ENCODE measurements at regions not wholly inside any gene's neighbourhood (a gene's known extent, or its start where the extent isn't known, plus 50 kb on each side); places are given as distances from the start of the nearest gene placed in this dataset.

- no peak overlapping the region for H3K4me3 ChIP-seq
- TF ChIP-seq POLR2A (IDR thresholded peaks at IDR 0.05), result no peak
- TF ChIP-seq, protein P1, sequence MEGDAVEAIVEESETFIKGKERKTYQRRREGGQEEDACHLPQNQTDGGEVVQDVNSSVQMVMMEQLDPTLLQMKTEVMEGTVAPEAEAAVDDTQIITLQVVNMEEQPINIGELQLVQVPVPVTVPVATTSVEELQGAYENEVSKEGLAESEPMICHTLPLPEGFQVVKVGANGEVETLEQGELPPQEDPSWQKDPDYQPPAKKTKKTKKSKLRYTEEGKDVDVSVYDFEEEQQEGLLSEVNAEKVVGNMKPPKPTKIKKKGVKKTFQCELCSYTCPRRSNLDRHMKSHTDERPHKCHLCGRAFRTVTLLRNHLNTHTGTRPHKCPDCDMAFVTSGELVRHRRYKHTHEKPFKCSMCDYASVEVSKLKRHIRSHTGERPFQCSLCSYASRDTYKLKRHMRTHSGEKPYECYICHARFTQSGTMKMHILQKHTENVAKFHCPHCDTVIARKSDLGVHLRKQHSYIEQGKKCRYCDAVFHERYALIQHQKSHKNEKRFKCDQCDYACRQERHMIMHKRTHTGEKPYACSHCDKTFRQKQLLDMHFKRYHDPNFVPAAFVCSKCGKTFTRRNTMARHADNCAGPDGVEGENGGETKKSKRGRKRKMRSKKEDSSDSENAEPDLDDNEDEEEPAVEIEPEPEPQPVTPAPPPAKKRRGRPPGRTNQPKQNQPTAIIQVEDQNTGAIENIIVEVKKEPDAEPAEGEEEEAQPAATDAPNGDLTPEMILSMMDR (IDR thresholded peaks at IDR 0.05), result no peak
- TF ChIP-seq EP300 (IDR thresholded peaks at IDR 0.05), result no peak
Measured at GRCh38 chr2:153739394-153739793, 132.3 kb upstream of the GALNT13 start.

GRCh38 chr2:153761936-153762335, 109.8 kb upstream of the GALNT13 start:
- H3K27me3 ChIP-seq, result no peaks in the 10 kb centered on the region
- no peaks in the 10 kb centered on the region for H3K36me3 ChIP-seq
- WGBS, 2 donors, result 48 to 54% methylated on average over 1 of the region's 1 CpG
- no peaks in the 10 kb centered on the region for H3K4me1 ChIP-seq
- peaks cover 0 to 34% (median 2%) of the 10 kb centered on the region in 4 donors for H3K9me3 ChIP-seq
- TF ChIP-seq POLR2A (IDR thresholded peaks at IDR 0.05) (no peak), EP300 (IDR thresholded peaks at IDR 0.05) (no peak)
- TF ChIP-seq, protein P1 (IDR thresholded peaks at IDR 0.05), result no peak
- no peak overlapping the region for H3K27ac ChIP-seq
- H3K4me3 ChIP-seq, result no peak overlapping the region
- DNase-seq (ENCODE audit: low spot score in 2 of 2), result no peak

More at GRCh38 chr2:153739394-153739793, 132.3 kb upstream of the GALNT13 start:
- no peak for DNase-seq (ENCODE audit: low spot score in 2 of 2)
- Histone ChIP-seq H3K9me3 (no peaks in the 10 kb centered on the region), H3K36me3 (no peaks in the 10 kb centered on the region), H3K27ac (no peak overlapping the region), H3K27me3 (no peaks in the 10 kb centered on the region), H3K4me1 (no peaks in the 10 kb centered on the region)

DNA sequence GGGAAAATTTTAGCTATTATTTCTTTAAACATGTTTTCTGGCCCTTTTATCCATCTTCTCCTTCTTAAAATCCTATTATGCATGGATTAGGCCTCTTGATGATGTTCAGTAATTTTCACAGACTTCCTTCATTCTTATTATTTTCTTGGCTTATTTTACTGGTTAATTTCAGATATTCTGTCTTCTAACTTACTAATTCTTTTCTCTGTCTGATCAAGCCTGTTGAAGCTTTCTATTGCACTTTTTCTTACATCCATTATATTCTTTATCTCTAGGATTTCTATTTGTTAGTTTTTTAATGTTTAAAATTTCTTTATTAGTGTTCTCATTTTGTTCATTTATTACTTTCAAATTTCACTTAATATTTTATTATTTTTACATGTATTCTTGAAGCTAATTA, 105.3 kb upstream of the GALNT13 start:
- Histone ChIP-seq H3K9me3 (peaks cover 0 to 67% (median 0%) of the 10 kb centered on the region in 4 donors), H3K4me3 (no peak overlapping the region), H3K4me1 (no peaks in the 10 kb centered on the region), H3K27ac (no peak overlapping the region), H3K27me3 (no peaks in the 10 kb centered on the region), H3K36me3 (no peaks in the 10 kb centered on the region)
- no peak for DNase-seq (ENCODE audit: low spot score in 2 of 2)
- TF ChIP-seq POLR2A (IDR thresholded peaks at IDR 0.05) (no peak), EP300 (IDR thresholded peaks at IDR 0.05) (no peak)
- TF ChIP-seq, protein P1 (IDR thresholded peaks at IDR 0.05), result no peak

- 61 to 63% methylated on average over 4 of the region's 4 CpGs for WGBS, 2 donors
- Histone ChIP-seq H3K27ac (no peak overlapping the region), H3K27me3 (no peaks in the 10 kb centered on the region), H3K36me3 (no peaks in the 10 kb centered on the region), H3K4me3 (no peak overlapping the region), H3K9me3 (peaks cover 0 to 61% (median 0%) of the 10 kb centered on the region in 4 donors), H3K4me1 (no peaks in the 10 kb centered on the region)
- TF ChIP-seq EP300 (IDR thresholded peaks at IDR 0.05) (no peak), POLR2A (IDR thresholded peaks at IDR 0.05) (no peak)
- TF ChIP-seq, protein P1 (IDR thresholded peaks at IDR 0.05), result no peak
- DNase-seq (ENCODE audit: low spot score in 2 of 2), result no peak
Measured at GRCh38 chr2:153770359-153770991, 101.2 kb upstream of the GALNT13 start.

GRCh38 chr2:153780241-153780640, 91.5 kb upstream of the GALNT13 start:
- Histone ChIP-seq H3K36me3 (no peaks in the 10 kb centered on the region), H3K9me3 (no peaks in the 10 kb centered on the region), H3K4me1 (no peaks in the 10 kb centered on the region), H3K27ac (no peak overlapping the region), H3K4me3 (no peak overlapping the region), H3K27me3 (no peaks in the 10 kb centered on the region)
- WGBS, 2 donors, result 82 to 86% methylated on average over 2 of the region's 2 CpGs
- no peak for DNase-seq (ENCODE audit: low spot score in 2 of 2)
- TF ChIP-seq EP300 (IDR thresholded peaks at IDR 0.05) (no peak), POLR2A (IDR thresholded peaks at IDR 0.05) (no peak)
- TF ChIP-seq, protein P1 (IDR thresholded peaks at IDR 0.05), result no peak

All from tibial nerve (tissue), 4 donors.